NOMO-1 treated with dmso at 0.1 percent for 144 hours (cell line): ENCODE measurements at regions not wholly inside any gene's neighbourhood (a gene's known extent, or its start where the extent isn't known, plus 50 kb on each side); places are given as distances from the start of the nearest gene placed in this dataset.
"Not testable (repeated sequence)": the region's sequence is repeated elsewhere in the genome, so short reads cannot be mapped to it uniquely, and the experiment has no call there.

Source experiments
- DNase-seq: peaks from one replicate; lab custom pipeline; 2025; ENCODE audit not compliant: unreplicated experiment; lab: John Stamatoyannopoulos, UW

DNA sequence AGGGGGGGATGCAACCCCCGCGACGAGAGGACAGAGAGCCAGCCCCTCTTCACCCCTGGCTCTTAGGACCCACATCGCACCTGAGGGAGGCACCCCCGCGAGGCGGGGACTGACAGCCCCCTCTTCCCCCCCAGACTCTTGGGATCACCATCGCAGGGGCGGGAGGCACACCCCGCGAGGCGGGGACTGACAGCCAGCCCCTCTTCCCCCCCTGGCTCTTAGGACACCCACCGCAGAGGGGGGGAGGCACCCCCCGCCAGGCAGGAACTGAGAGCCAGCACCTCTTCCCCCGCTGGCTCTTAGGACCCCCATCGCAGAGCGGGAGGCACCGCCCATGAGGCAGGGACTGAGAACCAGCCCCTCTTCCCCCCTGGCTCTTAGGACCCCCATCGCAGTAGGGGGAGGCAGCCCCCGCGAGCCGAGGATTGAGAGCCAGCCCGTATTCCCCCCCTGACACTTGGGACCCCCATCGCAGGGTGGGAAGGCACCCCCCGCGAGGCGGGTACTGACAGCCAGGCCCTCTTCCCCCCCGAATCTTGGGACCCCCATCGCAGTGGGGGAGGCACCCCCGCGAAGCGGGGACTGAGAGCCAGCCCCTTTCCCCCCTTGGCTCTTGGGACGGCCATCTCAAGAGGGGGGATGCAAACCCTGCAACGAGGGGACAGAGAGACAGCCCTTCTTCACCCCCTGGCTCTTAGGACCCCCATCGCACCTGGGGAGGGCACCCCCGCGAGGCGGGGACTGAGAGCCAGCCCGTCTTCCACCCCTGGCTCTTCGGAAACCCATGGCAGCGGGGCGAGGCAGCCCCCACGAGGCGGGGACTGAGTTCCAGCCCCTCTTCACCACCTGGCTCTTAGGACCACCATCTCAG, 2425.1 kb upstream of the PCDH20 start:
- no peak for DNase-seq

GRCh38 chr13:63838366-63839110, 2422.9 kb upstream of the PCDH20 start:
- DNase-seq, result no peak

DNA sequence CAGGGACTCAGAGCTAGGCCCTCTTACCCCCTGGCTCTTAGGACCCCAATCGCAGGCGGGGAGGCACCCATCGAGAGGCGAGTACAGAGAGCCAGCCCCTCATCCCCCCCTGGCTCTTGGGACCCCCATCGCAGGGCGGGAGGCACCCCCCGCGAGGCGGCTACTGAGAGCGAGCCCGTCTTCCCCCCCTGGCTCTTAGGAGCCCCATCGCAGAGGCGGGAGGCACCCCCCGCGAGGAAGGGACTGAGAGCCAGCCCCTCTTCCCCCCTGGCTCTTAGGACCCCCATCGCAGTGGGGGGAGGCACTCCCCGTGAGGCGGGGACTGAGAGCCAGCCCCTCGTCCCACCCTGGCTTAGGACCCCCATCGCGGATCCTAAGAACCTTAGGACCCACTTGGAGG, 2422.1 kb upstream of the PCDH20 start:
- DNase-seq, result not testable (repeated sequence)

GRCh38 chr13:63829609-63830008, 2414.0 kb upstream of the PCDH20 start:
- not testable (repeated sequence) for DNase-seq

DNA sequence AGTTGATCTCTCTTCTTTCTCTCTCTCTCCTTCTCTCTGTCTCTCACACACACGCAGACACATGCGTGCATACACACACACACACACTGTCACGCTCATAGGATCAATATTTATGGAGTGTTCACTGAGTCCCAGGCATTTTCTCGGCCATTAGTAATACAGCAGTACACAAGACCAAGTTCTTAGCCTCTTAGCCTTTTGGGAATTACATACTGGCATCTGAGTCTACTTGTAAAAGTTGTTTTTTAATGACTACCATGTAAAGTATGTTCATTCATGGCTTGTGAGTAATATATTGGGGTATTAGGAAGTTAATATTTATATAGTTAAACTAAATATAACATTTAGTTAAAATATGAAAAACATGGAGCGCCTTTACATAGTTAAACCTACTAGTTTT, 2406.1 kb upstream of the PCDH20 start:
- DNase-seq, result not testable (repeated sequence)

DNA sequence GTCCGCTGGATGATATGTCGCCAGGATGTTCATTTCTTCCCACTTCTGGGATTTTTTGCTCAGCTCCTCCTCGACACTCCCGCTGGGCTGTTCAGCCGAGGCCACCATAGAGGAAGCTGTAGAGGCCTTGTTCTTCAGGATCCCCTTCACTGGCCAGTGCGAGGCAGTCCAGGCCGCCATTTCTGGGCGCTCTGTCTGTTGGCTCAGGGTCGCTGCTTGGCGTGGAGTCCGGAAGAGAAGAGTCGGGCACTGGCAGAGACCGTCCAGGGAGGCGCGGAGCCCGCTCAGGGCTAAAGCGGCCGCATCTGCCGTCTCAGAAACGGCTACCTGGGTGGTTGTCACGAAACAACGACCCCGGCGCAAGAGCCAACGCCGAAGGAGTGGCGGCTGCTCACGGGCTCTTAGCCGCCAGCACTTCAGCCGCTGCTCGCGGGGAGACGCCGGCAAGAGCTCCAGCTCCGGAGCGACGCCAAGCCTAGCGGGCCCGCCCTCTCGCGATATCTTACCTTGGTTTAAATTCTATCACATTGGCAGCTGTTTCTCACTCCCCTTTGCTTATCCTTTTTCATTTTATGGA, 2395.9 kb upstream of the PCDH20 start:
- not testable (repeated sequence) for DNase-seq

DNA sequence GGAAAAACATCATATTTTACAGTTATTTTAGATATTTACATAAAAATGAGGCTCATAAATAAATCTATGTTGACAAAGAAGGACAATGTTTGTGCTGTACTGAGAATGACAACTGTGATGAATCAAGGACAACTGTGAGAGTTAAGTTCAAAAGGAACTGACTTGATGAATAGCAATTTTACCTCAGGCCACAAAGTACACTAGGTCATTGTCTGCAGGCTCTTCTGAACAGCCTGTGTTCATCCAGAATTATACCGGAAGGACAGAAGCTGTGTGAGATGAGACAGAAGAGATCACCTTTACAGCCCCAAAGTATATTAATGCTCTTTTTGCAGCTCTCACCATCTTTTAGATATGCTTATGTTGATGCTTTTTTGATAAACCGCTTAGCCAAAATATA, 2375.5 kb upstream of the PCDH20 start:
- DNase-seq, result not testable (repeated sequence)

DNA sequence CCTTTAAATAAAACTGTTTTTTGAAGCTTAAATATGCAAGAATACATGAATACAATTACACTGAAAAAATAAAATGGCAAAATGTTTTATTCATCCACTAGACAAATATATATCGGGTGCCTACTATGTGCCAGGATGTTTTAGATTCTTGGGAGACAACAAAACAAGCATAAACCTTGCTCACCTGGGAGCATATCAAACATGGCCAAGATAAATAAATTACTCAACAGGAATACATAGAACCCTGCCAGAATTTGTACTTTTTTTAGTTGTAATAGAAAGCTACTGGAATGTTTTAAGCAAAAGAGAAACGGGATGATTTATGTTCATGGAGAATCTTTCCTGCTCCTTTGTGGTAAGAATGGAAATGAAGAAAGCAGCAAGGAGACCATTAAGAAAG, 2358.5 kb upstream of the PCDH20 start:
- DNase-seq, result no peak

DNA sequence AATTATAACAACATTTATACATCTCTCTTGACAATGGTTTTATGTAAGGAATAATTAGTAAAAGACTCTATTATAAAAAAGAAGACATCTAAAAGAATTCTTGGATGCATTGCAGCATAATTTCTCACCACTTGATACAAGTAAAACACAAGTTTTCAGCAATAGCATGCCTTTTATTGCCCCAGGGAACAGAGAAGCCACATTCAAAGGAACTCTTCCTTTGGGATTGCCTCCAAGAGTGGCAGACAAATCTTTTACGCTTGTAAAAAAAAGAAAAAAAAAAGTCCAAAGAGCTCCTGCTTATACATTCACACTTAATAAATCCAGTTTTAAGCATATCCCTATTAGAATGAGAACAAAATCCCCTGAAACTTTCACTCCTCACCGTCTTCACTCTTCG, 2357.8 kb upstream of the PCDH20 start:
- no peak for DNase-seq

GRCh38 chr13:63757683-63758082, 2342.0 kb upstream of the PCDH20 start:
- DNase-seq, result not testable (repeated sequence)

DNA sequence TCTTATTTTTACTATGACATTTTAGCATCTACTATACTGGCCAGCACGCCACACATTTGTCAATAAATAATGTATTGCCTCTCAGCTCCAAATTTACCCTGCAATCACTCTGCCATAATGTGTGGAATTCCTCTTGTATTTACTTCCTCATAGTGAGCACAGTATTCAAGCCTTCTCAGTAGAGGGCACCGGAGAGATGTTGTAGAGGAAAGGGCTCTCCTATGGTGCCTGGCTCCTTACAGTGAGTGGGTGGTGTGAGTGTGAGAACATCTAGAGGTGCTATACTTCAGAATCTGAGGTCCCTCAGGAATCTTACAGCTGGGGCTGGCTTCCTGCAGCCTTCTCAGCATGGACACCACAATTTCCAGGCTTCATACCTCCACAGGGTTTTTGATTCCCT, 2334.2 kb upstream of the PCDH20 start:
- not testable (repeated sequence) for DNase-seq

GRCh38 chr13:63741814-63742101, 2326.1 kb upstream of the PCDH20 start:
- not testable (repeated sequence) for DNase-seq

GRCh38 chr13:63741029-63741813, 2325.6 kb upstream of the PCDH20 start:
- DNase-seq, result no peak

GRCh38 chr13:63739112-63739735, 2323.6 kb upstream of the PCDH20 start:
- not testable (repeated sequence) for DNase-seq

- DNase-seq, result no peak
These were observed 2321.8 kb upstream of the PCDH20 start for GRCh38 chr13:63737418-63737817.

DNA sequence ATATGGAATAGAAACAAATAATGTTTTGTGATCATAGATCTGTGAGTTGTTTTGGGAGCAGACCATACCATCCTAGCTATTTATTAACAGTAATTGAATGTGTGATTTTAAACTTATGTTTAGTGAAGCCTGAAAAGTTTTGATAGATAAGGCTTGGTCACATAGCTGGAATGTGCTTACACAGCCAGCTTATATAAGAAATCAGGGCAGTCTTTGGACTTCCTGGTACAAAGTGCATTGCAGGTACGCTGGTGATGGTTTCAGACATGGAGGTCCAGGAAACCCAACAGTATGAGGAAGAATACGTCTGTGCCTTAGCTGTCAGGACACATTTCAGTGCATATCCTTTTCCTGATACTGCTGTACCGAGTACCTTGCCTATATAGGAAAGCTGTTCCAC, 2316.2 kb upstream of the PCDH20 start:
- DNase-seq, result no peak

DNA sequence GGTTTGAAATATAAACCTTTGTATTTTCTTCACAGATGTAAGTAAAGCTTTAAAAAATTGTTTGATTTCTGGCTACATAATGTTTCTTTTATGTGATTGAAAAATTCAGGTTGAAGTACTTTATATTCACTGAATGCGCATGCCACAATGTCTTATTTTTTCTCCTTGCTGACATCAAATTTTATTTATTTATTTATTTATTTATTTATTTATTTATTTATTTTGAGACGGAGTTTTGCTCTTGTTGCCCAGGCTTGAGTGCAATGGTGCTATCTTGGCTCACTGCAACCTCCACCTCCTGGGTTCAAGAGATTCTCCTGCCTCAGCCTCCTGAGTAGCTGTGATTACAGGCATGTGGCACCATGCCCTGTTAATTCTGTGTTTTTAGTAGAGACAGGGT, 2296.5 kb upstream of the PCDH20 start:
- not testable (repeated sequence) for DNase-seq

GRCh38 chr13:63706751-63707150, 2291.1 kb upstream of the PCDH20 start:
- DNase-seq, result no peak

DNA sequence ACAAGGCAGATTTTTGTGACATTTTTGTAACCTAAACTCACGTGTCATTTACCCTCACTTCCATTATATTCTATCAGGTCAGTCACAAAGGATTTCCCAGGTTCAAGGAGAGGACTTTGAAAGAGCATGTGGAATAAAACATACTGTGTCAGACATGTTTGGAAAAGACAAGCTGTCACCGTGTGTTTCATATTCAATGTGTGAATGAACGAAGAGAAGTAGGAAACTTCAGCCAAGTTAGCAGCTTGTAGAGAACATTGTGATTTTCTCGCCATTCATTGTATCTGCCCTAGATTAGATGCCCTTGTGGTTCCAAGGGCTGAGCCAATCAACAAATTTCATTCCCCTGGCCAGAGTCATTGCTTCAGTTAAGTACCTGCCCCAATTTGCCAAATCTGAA, 2288.9 kb upstream of the PCDH20 start:
- DNase-seq, result no peak

- DNase-seq, result no peak
These were observed 2284.7 kb upstream of the PCDH20 start for GRCh38 chr13:63700350-63700749.

- no peak for DNase-seq
These were observed 2284.3 kb upstream of the PCDH20 start for GRCh38 chr13:63699948-63700347.
